ENCODE measurements at regions not wholly inside any gene's neighbourhood (a gene's known extent, or its start where the extent isn't known, plus 50 kb on each side); places are given as distances from the start of the nearest gene placed in this dataset.
"Not testable (repeated sequence)": the region's sequence is repeated elsewhere in the genome, so short reads cannot be mapped to it uniquely, and the experiment has no call there.

GRCh38 chr11:22444076-22444475 is 105.9 kb downstream of the SLC17A6 start:
- no peak overlapping the region for H3K27ac Mint-ChIP-seq
- H3K4me2 ChIP-seq (replicated peaks; ENCODE audit: low read depth, low read length, poor library complexity, severe bottlenecking), result no peak overlapping the region
- H3K4me3 ChIP-seq (ENCODE audit: control extremely low read depth in 1 of 5, extremely low read depth in 1 of 5, insufficient read depth in 1 of 5, low read depth in 2 of 5, low read length in 4 of 5), result no peak overlapping the region
- peaks cover 3% of the 10 kb centered on the region for H3K9me3 Mint-ChIP-seq (ENCODE audit: insufficient read depth)
- H3K27me3 Mint-ChIP-seq, result no peaks in the 10 kb centered on the region
- H3K79me2 ChIP-seq (ENCODE audit: control insufficient read depth, insufficient read depth, low read length), result no peaks in the 10 kb centered on the region
- TF ChIP-seq EZH2 (IDR thresholded peaks at IDR 0.05; ENCODE audit: borderline replicate concordance, insufficient read depth, low read depth, low read length, poor library complexity, severe bottlenecking) (no peak), CTCF (IDR thresholded peaks at IDR 0.05) (no peak)
- no peaks in the 10 kb centered on the region for H3K4me1 ChIP-seq (ENCODE audit: control insufficient read depth in 2 of 2, insufficient read depth in 2 of 2, low read length in 2 of 2)
- no peaks in the 10 kb centered on the region for H4K20me1 ChIP-seq (ENCODE audit: control insufficient read depth, insufficient read depth, low read length, poor library complexity, severe bottlenecking)
- no peaks in the 10 kb centered on the region for H3K27me3 ChIP-seq (replicated peaks in 1 of 4; ENCODE audit: control extremely low read depth in 1 of 4, control insufficient read depth in 3 of 4, insufficient read depth in 4 of 4, low read length in 3 of 4)
- intact Hi-C loops (cut with micrococcal nuclease), result no loop called here
- no peaks in the 10 kb centered on the region for H3K9me3 ChIP-seq (ENCODE audit: control extremely low read depth in 1 of 3, control insufficient read depth in 2 of 3, insufficient read depth in 1 of 3, low read length in 2 of 3)
- no peak overlapping the region for H3K27ac ChIP-seq (ENCODE audit: low read length in 2 of 2)
- H3K4me1 Mint-ChIP-seq, result no peaks in the 10 kb centered on the region
- ATAC-seq (ENCODE audit: low read depth), result no peak
- no peaks in the 10 kb centered on the region for H3K36me3 ChIP-seq (replicated peaks in 1 of 2; ENCODE audit: control extremely low read depth in 1 of 2, control insufficient read depth in 1 of 2, extremely low read depth in 1 of 2, insufficient read depth in 2 of 2, low read length in 1 of 2)
- no peak for DNase-seq
- H3K9ac ChIP-seq (ENCODE audit: low read length), result no peak overlapping the region
- POLR2A ChIA-PET, result no interaction called here
- no CpG with 5 or more reads among the region's 2 CpGs for WGBS (ENCODE audit: insufficient coverage)
- H3K4me3 Mint-ChIP-seq, result no peak overlapping the region
- CTCF ChIA-PET, result no interaction called here
- H2AFZ ChIP-seq (ENCODE audit: insufficient read depth, low read depth, low read length, poor library complexity, severe bottlenecking), result no peak overlapping the region

- no peak for TF ChIP-seq CTCF (IDR thresholded peaks at IDR 0.05)
- no peak for TF ChIP-seq EZH2 (IDR thresholded peaks at IDR 0.05; ENCODE audit: borderline replicate concordance, insufficient read depth, low read depth, low read length, poor library complexity, severe bottlenecking)
- Mint-ChIP-seq H3K27me3 (no peaks in the 10 kb centered on the region), H3K4me3 (no peak overlapping the region), H3K27ac (no peak overlapping the region), H3K9me3 (ENCODE audit: insufficient read depth) (peaks cover 3% of the 10 kb centered on the region), H3K4me1 (no peaks in the 10 kb centered on the region)
- no peaks in the 10 kb centered on the region for H3K27me3 ChIP-seq (replicated peaks in 1 of 4; ENCODE audit: control extremely low read depth in 1 of 4, control insufficient read depth in 3 of 4, insufficient read depth in 4 of 4, low read length in 3 of 4)
- ChIA-PET CTCF (no interaction called here), POLR2A (no interaction called here)
- ATAC-seq (ENCODE audit: low read depth), result no peak
- H3K9me3 ChIP-seq (ENCODE audit: control extremely low read depth in 1 of 3, control insufficient read depth in 2 of 3, insufficient read depth in 1 of 3, low read length in 2 of 3), result no peaks in the 10 kb centered on the region
- no peak overlapping the region for H3K4me3 ChIP-seq (ENCODE audit: control extremely low read depth in 1 of 5, extremely low read depth in 1 of 5, insufficient read depth in 1 of 5, low read depth in 2 of 5, low read length in 4 of 5)
- intact Hi-C loops (cut with micrococcal nuclease), result no loop called here
- H3K36me3 ChIP-seq (replicated peaks in 1 of 2; ENCODE audit: control extremely low read depth in 1 of 2, control insufficient read depth in 1 of 2, extremely low read depth in 1 of 2, insufficient read depth in 2 of 2, low read length in 1 of 2), result no peaks in the 10 kb centered on the region
- DNase-seq, result no peak
- no peak overlapping the region for H2AFZ ChIP-seq (ENCODE audit: insufficient read depth, low read depth, low read length, poor library complexity, severe bottlenecking)
- WGBS (ENCODE audit: insufficient coverage), result no CpG with 5 or more reads among the region's 1 CpG
- no peaks in the 10 kb centered on the region for H3K4me1 ChIP-seq (ENCODE audit: control insufficient read depth in 2 of 2, insufficient read depth in 2 of 2, low read length in 2 of 2)
- no peaks in the 10 kb centered on the region for H4K20me1 ChIP-seq (ENCODE audit: control insufficient read depth, insufficient read depth, low read length, poor library complexity, severe bottlenecking)
- no peak overlapping the region for H3K27ac ChIP-seq (ENCODE audit: low read length in 2 of 2)
- no peak overlapping the region for H3K4me2 ChIP-seq (replicated peaks; ENCODE audit: low read depth, low read length, poor library complexity, severe bottlenecking)
- H3K9ac ChIP-seq (ENCODE audit: low read length), result no peak overlapping the region
- no peaks in the 10 kb centered on the region for H3K79me2 ChIP-seq (ENCODE audit: control insufficient read depth, insufficient read depth, low read length)
Observed at GRCh38 chr11:22441831-22442230, 103.7 kb downstream of the SLC17A6 start.

GRCh38 chr11:22435582-22435981 is 97.4 kb downstream of the SLC17A6 start:
- H3K4me1 ChIP-seq (ENCODE audit: control insufficient read depth in 2 of 2, insufficient read depth in 2 of 2, low read length in 2 of 2); CTCF ChIA-PET; H3K9me3 Mint-ChIP-seq (ENCODE audit: insufficient read depth); H3K27ac ChIP-seq (ENCODE audit: low read length in 2 of 2); H2AFZ ChIP-seq (ENCODE audit: insufficient read depth, low read depth, low read length, poor library complexity, severe bottlenecking); DNase-seq; ATAC-seq (ENCODE audit: low read depth); H3K79me2 ChIP-seq (ENCODE audit: control insufficient read depth, insufficient read depth, low read length); H3K27ac Mint-ChIP-seq; POLR2A ChIA-PET; H3K36me3 ChIP-seq (replicated peaks in 1 of 2; ENCODE audit: control extremely low read depth in 1 of 2, control insufficient read depth in 1 of 2, extremely low read depth in 1 of 2, insufficient read depth in 2 of 2, low read length in 1 of 2); H3K9ac ChIP-seq (ENCODE audit: low read length); H3K4me2 ChIP-seq (replicated peaks; ENCODE audit: low read depth, low read length, poor library complexity, severe bottlenecking); intact Hi-C loops (cut with micrococcal nuclease); H4K20me1 ChIP-seq (ENCODE audit: control insufficient read depth, insufficient read depth, low read length, poor library complexity, severe bottlenecking); H3K4me3 Mint-ChIP-seq; H3K9me3 ChIP-seq (ENCODE audit: control extremely low read depth in 1 of 3, control insufficient read depth in 2 of 3, insufficient read depth in 1 of 3, low read length in 2 of 3); H3K4me1 Mint-ChIP-seq; H3K4me3 ChIP-seq (ENCODE audit: control extremely low read depth in 1 of 5, extremely low read depth in 1 of 5, insufficient read depth in 1 of 5, low read depth in 2 of 5, low read length in 4 of 5): not testable (repeated sequence)
- H3K27me3 ChIP-seq (replicated peaks in 1 of 4; ENCODE audit: control extremely low read depth in 1 of 4, control insufficient read depth in 3 of 4, insufficient read depth in 4 of 4, low read length in 3 of 4), result peaks cover 0 to 13% (median 3%) of the 10 kb centered on the region in 4 experiments
- WGBS (ENCODE audit: insufficient coverage), result 100% methylated on average over 3 of the region's 7 CpGs
- H3K27me3 Mint-ChIP-seq, result peaks cover 19% of the 10 kb centered on the region

Measured in B cell (primary cell).